HepG2 (cell line): ENCODE measurements at regions not wholly inside any gene's neighbourhood (a gene's known extent, or its start where the extent isn't known, plus 50 kb on each side); places are given as distances from the start of the nearest gene placed in this dataset.

Experiments used
- AGO1 ChIP-seq: fragments of 200-400 bp; formaldehyde crosslinking; IDR thresholded peaks from 2 replicates; pipeline ENCODE4 v1.6.1; 2017; ENCODE audit warnings: mild to moderate bottlenecking, low read depth, low read length, moderate library complexity; ENCODE audit not compliant: poor library complexity, severe bottlenecking
- CBX2 ChIP-seq, 2 experiments: fragments of 200-600 bp in 1 of 2; sonication (generic); formaldehyde crosslinking in 1 of 2; IDR thresholded peaks; 2 replicates each; pipeline versions ENCODE4 v1.7.0 to v1.8.1; 2018 to 2022; ENCODE audit warnings: low read depth in 2 of 2, low read length in 1 of 2, mild to moderate bottlenecking in 1 of 2, missing genetic modification reagents in 1 of 2
- GTF2F1 ChIP-seq: fragments of 150-350 bp; IDR thresholded peaks from 2 replicates; pipeline ENCODE4 v1.6.1; 2014; ENCODE audit warnings: low read length
- HNF4G ChIP-seq, 2 experiments: sonication (generic) in 1 of 2; formaldehyde crosslinking in 1 of 2; IDR thresholded peaks; 2 replicates each; pipeline versions ENCODE4 v1.4.0 to v1.6.1; 2011 to 2020; ENCODE audit warnings: borderline replicate concordance in 2 of 2, low read depth in 2 of 2, mild to moderate bottlenecking in 2 of 2, low read length in 1 of 2, missing genetic modification reagents in 1 of 2, moderate library complexity in 1 of 2
- MED1 ChIP-seq: sonication (generic); formaldehyde crosslinking; IDR thresholded peaks from 2 replicates; pipeline ENCODE4 v1.4.0; 2020; ENCODE audit warnings: missing genetic modification reagents
- MTF1 ChIP-seq: sonication (generic); formaldehyde crosslinking; IDR thresholded peaks from 2 replicates; pipeline ENCODE4 v1.5.0; 2020; ENCODE audit warnings: missing genetic modification reagents
- MXI1 ChIP-seq: IDR thresholded peaks from 3 replicates; pipeline ENCODE4 v1.6.1; 2012; ENCODE audit warnings: low read depth, low read length, inconsistent platforms, borderline replicate concordance
- PTBP1 ChIP-seq: fragments of 200-400 bp; formaldehyde crosslinking; IDR thresholded peaks from 2 replicates; pipeline ENCODE4 v1.6.1; 2018; ENCODE audit warnings: low read length, low read depth; ENCODE audit not compliant: poor library complexity, severe bottlenecking
- RARA ChIP-seq: IDR thresholded peaks from 2 replicates; pipeline ENCODE4 v1.6.1; 2016; ENCODE audit warnings: missing genetic modification reagents, missing compliant biosample characterization
- SP5 ChIP-seq: IDR thresholded peaks from 2 replicates; pipeline ENCODE4 v1.6.1; 2016; ENCODE audit warnings: low read depth, borderline replicate concordance
- TEAD2 ChIP-seq: sonication (generic); formaldehyde crosslinking; IDR thresholded peaks from 2 replicates; pipeline ENCODE4 v1.9.0; 2021; ENCODE audit warnings: missing genetic modification reagents
- ZNF431 ChIP-seq: sonication (generic); formaldehyde crosslinking; IDR thresholded peaks from 2 replicates; pipeline ENCODE4 v1.9.0; 2022; ENCODE audit warnings: missing genetic modification reagents, low read depth, mild to moderate bottlenecking, borderline replicate concordance
- ZNF501 ChIP-seq: sonication (generic); formaldehyde crosslinking; IDR thresholded peaks from 2 replicates; pipeline ENCODE4 v1.5.1; 2020; ENCODE audit warnings: mild to moderate bottlenecking, moderate library complexity, missing genetic modification reagents
- ZNF570 ChIP-seq: sonication (generic); formaldehyde crosslinking; IDR thresholded peaks from 2 replicates; pipeline ENCODE4 v1.4.0; 2020; ENCODE audit warnings: mild to moderate bottlenecking, missing genetic modification reagents, borderline replicate concordance
- ZNF788 ChIP-seq: sonication (generic); formaldehyde crosslinking; IDR thresholded peaks from 2 replicates; pipeline ENCODE4 v1.5.0; 2020; ENCODE audit warnings: mild to moderate bottlenecking, missing genetic modification reagents, borderline replicate concordance
- TF ChIP-seq, protein P1 (sequence below): sonication (generic); formaldehyde crosslinking; IDR thresholded peaks from 2 replicates; pipeline ENCODE4 v1.8.1; 2022; ENCODE audit warnings: low read depth, mild to moderate bottlenecking, missing genetic modification reagents
- TF ChIP-seq, protein P2 (sequence below): sonication (generic); formaldehyde crosslinking; IDR thresholded peaks from 2 replicates; pipeline ENCODE4 v1.4.0; 2020; ENCODE audit warnings: missing genetic modification reagents
- TF ChIP-seq, protein P3 (sequence below): sonication (generic); formaldehyde crosslinking; IDR thresholded peaks from 2 replicates; pipeline ENCODE4 v1.4.0; 2020; ENCODE audit warnings: missing genetic modification reagents
- TF ChIP-seq, protein P4 (sequence below): sonication (generic); formaldehyde crosslinking; conservative IDR thresholded peaks from 2 replicates; pipeline ENCODE4 v1.4.0; 2020; ENCODE audit warnings: missing genetic modification reagents

DNA sequence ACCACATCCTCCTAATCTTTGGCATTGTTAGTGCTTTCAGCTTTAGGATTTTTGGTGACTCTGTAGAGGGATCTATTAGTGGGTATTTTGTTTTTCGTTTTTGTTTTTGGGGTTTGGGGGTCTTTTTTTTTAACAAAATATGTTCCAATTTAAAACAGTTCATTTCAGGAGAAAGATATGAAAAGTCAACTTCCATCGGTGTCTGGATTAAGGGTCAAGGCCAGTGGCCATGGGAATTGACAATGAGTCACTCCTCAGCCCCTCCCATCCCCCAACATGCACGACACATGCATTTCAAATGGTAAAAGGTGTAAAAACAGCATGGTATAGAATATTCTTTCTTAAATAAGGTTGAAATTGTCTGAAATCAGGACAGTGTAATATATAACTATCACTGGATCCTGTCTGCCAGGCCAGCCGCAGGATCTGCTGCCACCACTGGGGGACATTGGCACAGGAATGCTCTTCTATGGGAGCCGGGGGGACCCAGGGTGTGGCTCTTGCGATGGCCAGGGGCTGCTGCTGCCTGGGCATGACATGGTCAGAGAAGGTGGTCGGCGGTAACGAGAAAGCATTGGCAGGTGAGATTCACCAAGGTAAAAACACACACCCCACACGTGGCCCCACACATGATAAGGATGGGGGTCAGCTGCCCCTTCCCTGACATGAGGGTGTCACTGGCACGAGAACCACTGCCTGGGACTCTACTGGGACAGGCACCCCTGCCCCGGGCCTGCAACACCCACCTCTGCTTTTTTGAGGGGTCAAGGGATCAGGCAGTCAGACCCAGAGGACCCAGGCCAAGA lies 126.2 kb upstream of the KCTD7 start (continued):
- TF ChIP-seq SP5 (peak; percentile 90), CBX2 (IDR thresholded peaks at IDR 0.05; ENCODE audit: low read depth, low read length) (no peak), CBX2 (CRISPR knock-in tag; IDR thresholded peaks at IDR 0.05; ENCODE audit: low read depth) (no peak), MED1 (CRISPR knock-in tag) (peak; percentile 76), MTF1 (CRISPR knock-in tag) (no peak), PTBP1 (no peak), ZNF501 (CRISPR knock-in tag) (peak; percentile 65), TEAD2 (CRISPR knock-in tag) (no peak), ZNF788 (CRISPR knock-in tag) (no peak), ZNF431 (CRISPR knock-in tag) (no peak), HNF4G (IDR thresholded peaks at IDR 0.05; ENCODE audit: borderline replicate concordance, low read depth, low read length) (peak; percentile 66; the same call in 1 of the 2 replicates), HNF4G (CRISPR knock-in tag; IDR thresholded peaks at IDR 0.05; ENCODE audit: borderline replicate concordance, low read depth) (no peak), GTF2F1 (no peak), RARA (peak; percentile 88), MXI1 (peak; percentile 30; the same call in 1 of the 3 replicates), AGO1 (no peak), ZNF570 (CRISPR knock-in tag) (no peak)
- TF ChIP-seq, protein P1, sequence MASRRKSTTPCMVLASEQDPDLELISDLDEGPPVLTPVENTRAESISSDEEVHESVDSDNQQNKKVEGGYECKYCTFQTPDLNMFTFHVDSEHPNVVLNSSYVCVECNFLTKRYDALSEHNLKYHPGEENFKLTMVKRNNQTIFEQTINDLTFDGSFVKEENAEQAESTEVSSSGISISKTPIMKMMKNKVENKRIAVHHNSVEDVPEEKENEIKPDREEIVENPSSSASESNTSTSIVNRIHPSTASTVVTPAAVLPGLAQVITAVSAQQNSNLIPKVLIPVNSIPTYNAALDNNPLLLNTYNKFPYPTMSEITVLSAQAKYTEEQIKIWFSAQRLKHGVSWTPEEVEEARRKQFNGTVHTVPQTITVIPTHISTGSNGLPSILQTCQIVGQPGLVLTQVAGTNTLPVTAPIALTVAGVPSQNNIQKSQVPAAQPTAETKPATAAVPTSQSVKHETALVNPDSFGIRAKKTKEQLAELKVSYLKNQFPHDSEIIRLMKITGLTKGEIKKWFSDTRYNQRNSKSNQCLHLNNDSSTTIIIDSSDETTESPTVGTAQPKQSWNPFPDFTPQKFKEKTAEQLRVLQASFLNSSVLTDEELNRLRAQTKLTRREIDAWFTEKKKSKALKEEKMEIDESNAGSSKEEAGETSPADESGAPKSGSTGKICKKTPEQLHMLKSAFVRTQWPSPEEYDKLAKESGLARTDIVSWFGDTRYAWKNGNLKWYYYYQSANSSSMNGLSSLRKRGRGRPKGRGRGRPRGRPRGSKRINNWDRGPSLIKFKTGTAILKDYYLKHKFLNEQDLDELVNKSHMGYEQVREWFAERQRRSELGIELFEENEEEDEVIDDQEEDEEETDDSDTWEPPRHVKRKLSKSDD (CRISPR knock-in tag) = no peak
- TF ChIP-seq, protein P2, sequence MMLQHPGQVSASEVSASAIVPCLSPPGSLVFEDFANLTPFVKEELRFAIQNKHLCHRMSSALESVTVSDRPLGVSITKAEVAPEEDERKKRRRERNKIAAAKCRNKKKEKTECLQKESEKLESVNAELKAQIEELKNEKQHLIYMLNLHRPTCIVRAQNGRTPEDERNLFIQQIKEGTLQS = peak; percentile 90
- TF ChIP-seq, protein P3, sequence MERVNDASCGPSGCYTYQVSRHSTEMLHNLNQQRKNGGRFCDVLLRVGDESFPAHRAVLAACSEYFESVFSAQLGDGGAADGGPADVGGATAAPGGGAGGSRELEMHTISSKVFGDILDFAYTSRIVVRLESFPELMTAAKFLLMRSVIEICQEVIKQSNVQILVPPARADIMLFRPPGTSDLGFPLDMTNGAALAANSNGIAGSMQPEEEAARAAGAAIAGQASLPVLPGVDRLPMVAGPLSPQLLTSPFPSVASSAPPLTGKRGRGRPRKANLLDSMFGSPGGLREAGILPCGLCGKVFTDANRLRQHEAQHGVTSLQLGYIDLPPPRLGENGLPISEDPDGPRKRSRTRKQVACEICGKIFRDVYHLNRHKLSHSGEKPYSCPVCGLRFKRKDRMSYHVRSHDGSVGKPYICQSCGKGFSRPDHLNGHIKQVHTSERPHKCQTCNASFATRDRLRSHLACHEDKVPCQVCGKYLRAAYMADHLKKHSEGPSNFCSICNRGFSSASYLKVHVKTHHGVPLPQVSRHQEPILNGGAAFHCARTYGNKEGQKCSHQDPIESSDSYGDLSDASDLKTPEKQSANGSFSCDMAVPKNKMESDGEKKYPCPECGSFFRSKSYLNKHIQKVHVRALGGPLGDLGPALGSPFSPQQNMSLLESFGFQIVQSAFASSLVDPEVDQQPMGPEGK = peak; percentile 42; the same call in 1 of the 2 replicates
- TF ChIP-seq, protein P4, sequence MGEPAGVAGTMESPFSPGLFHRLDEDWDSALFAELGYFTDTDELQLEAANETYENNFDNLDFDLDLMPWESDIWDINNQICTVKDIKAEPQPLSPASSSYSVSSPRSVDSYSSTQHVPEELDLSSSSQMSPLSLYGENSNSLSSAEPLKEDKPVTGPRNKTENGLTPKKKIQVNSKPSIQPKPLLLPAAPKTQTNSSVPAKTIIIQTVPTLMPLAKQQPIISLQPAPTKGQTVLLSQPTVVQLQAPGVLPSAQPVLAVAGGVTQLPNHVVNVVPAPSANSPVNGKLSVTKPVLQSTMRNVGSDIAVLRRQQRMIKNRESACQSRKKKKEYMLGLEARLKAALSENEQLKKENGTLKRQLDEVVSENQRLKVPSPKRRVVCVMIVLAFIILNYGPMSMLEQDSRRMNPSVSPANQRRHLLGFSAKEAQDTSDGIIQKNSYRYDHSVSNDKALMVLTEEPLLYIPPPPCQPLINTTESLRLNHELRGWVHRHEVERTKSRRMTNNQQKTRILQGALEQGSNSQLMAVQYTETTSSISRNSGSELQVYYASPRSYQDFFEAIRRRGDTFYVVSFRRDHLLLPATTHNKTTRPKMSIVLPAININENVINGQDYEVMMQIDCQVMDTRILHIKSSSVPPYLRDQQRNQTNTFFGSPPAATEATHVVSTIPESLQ (CRISPR knock-in tag) = no peak
